ENCODE measurements at regions not wholly inside any gene's neighbourhood (a gene's known extent, or its start where the extent isn't known, plus 50 kb on each side); places are given as distances from the start of the nearest gene placed in this dataset.

DNA sequence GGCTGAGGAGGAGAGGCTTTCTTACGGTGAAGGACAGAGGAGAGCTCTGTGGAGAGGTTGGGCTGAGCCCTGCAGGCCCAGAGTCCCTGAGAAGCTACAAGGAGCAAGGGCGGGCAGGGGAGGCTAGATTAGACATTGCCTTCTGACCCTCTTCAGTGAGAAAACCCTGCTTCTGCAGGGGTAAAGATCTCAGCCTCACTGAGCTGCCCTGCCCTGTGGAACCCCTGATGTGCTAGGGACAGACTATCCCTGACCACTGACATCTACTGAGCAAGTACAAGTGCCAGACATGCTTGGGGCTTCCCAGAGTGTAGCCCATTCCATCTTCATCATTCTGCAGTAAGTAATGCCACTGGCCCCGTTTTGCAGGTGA lies 111.5 kb downstream of the CYP26B1 start:
- H3K27ac ChIP-seq, result no peak overlapping the region
- TF ChIP-seq, protein P1, sequence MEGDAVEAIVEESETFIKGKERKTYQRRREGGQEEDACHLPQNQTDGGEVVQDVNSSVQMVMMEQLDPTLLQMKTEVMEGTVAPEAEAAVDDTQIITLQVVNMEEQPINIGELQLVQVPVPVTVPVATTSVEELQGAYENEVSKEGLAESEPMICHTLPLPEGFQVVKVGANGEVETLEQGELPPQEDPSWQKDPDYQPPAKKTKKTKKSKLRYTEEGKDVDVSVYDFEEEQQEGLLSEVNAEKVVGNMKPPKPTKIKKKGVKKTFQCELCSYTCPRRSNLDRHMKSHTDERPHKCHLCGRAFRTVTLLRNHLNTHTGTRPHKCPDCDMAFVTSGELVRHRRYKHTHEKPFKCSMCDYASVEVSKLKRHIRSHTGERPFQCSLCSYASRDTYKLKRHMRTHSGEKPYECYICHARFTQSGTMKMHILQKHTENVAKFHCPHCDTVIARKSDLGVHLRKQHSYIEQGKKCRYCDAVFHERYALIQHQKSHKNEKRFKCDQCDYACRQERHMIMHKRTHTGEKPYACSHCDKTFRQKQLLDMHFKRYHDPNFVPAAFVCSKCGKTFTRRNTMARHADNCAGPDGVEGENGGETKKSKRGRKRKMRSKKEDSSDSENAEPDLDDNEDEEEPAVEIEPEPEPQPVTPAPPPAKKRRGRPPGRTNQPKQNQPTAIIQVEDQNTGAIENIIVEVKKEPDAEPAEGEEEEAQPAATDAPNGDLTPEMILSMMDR (IDR thresholded peaks at IDR 0.05), result no peak
- no peak for TF ChIP-seq ZFX (IDR thresholded peaks at IDR 0.05; ENCODE audit: borderline replicate concordance)

- H3K27ac ChIP-seq, result no peak overlapping the region
- no peak for TF ChIP-seq ZFX (IDR thresholded peaks at IDR 0.05; ENCODE audit: borderline replicate concordance)
- TF ChIP-seq, protein P1 (IDR thresholded peaks at IDR 0.05), result no peak
These were observed 112.0 kb downstream of the CYP26B1 start for GRCh38 chr2:72035518-72036172.

DNA sequence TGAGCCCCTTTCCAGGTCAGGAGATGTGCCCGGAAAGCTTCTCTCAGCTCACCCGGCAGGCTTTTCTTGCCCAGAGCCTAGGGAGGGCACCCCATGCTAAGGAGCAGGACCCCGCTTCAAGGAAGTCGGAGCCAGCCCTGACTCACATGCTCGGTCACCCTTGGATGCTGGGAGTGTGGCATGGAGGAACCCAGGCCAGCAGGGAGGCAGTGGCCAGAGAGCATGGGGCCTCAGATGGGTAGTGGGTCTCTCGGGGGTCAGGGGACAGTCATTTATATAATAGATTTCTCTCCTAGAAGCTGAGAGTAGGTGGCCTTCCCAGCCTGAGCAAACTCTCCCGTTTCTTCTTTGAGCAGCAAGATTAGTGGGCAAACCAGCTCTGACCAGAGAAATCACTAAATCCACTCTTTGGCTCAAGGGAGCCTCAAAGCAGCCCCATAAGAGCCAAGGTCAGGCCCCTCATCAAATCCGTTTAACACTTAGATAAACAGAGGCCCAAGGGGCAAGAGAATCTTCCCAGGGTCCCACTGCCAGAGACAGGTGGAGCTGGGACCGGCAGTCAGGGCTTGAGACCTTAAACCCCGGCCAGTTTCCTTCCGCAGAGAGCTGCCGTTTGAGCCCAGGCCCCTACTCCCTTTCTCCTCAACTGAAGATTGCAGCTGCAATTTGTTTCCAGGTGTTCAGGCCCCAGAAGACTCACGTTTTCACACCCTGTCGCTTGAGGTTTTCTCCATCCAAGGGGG lies 113.1 kb downstream of the CYP26B1 start:
- TF ChIP-seq, protein P1 (IDR thresholded peaks at IDR 0.05), result no peak
- no peak for TF ChIP-seq ZFX (IDR thresholded peaks at IDR 0.05; ENCODE audit: borderline replicate concordance)
- H3K27ac ChIP-seq, result no peak overlapping the region

DNA sequence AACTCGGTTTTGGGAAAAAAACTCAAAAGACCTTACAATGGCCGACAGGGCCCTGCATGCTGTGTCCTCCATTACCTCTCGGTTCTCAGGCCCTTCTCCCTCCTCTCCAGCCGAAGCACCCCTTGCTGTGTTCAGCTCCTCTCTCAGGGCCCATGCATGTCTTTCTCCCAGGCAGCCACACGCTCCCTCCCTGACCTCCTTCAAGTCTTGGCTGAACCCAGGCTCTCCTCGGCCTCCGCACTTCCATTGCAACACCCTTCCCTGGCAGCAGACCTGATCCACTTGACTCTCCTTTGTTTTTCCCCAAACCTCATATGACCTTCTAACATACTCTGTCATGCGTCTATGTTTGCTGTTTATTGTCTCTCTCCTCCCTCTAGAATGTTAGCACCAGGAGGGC lies 114.0 kb downstream of the CYP26B1 start:
- TF ChIP-seq ZFX (IDR thresholded peaks at IDR 0.05; ENCODE audit: borderline replicate concordance), result no peak
- TF ChIP-seq, protein P1 (IDR thresholded peaks at IDR 0.05), result no peak
- no peak overlapping the region for H3K27ac ChIP-seq

GRCh38 chr2:72032481-72033041 lies 115.1 kb downstream of the CYP26B1 start:
- TF ChIP-seq, protein P1 (IDR thresholded peaks at IDR 0.05), result no peak
- TF ChIP-seq ZFX (IDR thresholded peaks at IDR 0.05; ENCODE audit: borderline replicate concordance), result no peak
- no peak overlapping the region for H3K27ac ChIP-seq

- H3K27ac ChIP-seq, result no peak overlapping the region
- TF ChIP-seq, protein P1 (IDR thresholded peaks at IDR 0.05), result no peak
- no peak for TF ChIP-seq ZFX (IDR thresholded peaks at IDR 0.05; ENCODE audit: borderline replicate concordance)
These were observed 116.1 kb downstream of the CYP26B1 start for GRCh38 chr2:72031346-72032110.
